DND-41 (cell line): ENCODE measurements at regions not wholly inside any gene's neighbourhood (a gene's known extent, or its start where the extent isn't known, plus 50 kb on each side); places are given as distances from the start of the nearest gene placed in this dataset.
"Not testable (repeated sequence)": the region's sequence is repeated elsewhere in the genome, so short reads cannot be mapped to it uniquely, and the experiment has no call there.

Experiments used
- ATAC-seq: fragments of 200-7000 bp; cut with Tn5 transposase; 3 replicates; pipeline ENCODE4 v1.9.1; 2021; ENCODE audit warnings: low read depth; ENCODE audit not compliant: insufficient read depth
- DNase-seq: peaks from one replicate; pipeline ENCODE4 v3.0.0-alpha.2; 2020
- H2AFZ ChIP-seq: 2 replicates; pipeline ENCODE4 v1.6.0; 2012; ENCODE audit warnings: low read depth, low read length
- H3K27ac ChIP-seq: 2 replicates; pipeline ENCODE4 v1.5.1; 2012; ENCODE audit warnings: low read length, inconsistent platforms
- H3K27me3 ChIP-seq: fragments of 200-600 bp; sonication (generic); 2 replicates; pipeline ENCODE4 v1.6.0; 2012; ENCODE audit warnings: low read length, mild to moderate bottlenecking, inconsistent platforms; ENCODE audit not compliant: insufficient read depth, poor library complexity
- H3K36me3 ChIP-seq: 2 replicates; pipeline ENCODE4 v1.5.1; 2012; ENCODE audit warnings: low read length, inconsistent platforms; ENCODE audit not compliant: insufficient read depth
- H3K4me1 ChIP-seq: 2 replicates; pipeline ENCODE4 v1.5.1; 2012; ENCODE audit warnings: mild to moderate bottlenecking, low read length; ENCODE audit not compliant: insufficient read depth
- H3K4me2 ChIP-seq: 2 replicates; pipeline ENCODE4 v1.6.0; 2012; ENCODE audit warnings: mild to moderate bottlenecking, moderate library complexity, low read length, inconsistent platforms; ENCODE audit not compliant: insufficient read depth
- H3K4me3 ChIP-seq, 2 experiments: fragments of 200-600 bp in 1 of 2; shearing (Covaris generic) in 1 of 2; 2 replicates each; pipeline ENCODE4 v1.5.1; 2012 to 2016; ENCODE audit warnings: inconsistent platforms in 2 of 2, low read length in 2 of 2, mild to moderate bottlenecking in 2 of 2, low read depth in 1 of 2, moderate library complexity in 1 of 2
- H3K79me2 ChIP-seq: 2 replicates; pipeline ENCODE4 v1.6.0; 2012; ENCODE audit warnings: low read length, inconsistent platforms; ENCODE audit not compliant: insufficient read depth
- H3K9ac ChIP-seq: 2 replicates; pipeline ENCODE4 v1.6.0; 2012; ENCODE audit warnings: low read depth, mild to moderate bottlenecking, inconsistent platforms, low read length, moderate library complexity
- H3K9me3 ChIP-seq: 2 replicates; pipeline ENCODE4 v1.5.1; 2012; ENCODE audit warnings: low read length, moderate library complexity, mild to moderate bottlenecking, inconsistent platforms; ENCODE audit not compliant: insufficient read depth, severe bottlenecking
- H4K20me1 ChIP-seq: 2 replicates; pipeline ENCODE4 v1.6.0; 2012; ENCODE audit warnings: low read length; ENCODE audit not compliant: insufficient read depth
- CTCF ChIP-seq: IDR thresholded peaks from 2 replicates; pipeline ENCODE4 v1.5.1; 2012; ENCODE audit warnings: borderline replicate concordance, low read length, moderate library complexity, mild to moderate bottlenecking; ENCODE audit not compliant: poor library complexity, severe bottlenecking; ENCODE audit errors: extremely low read depth
- EZH2 ChIP-seq: IDR thresholded peaks from 3 replicates; pipeline ENCODE4 v1.6.1; 2012; ENCODE audit warnings: borderline replicate concordance, low read depth, mild to moderate bottlenecking, moderate library complexity, low read length, inconsistent platforms; ENCODE audit not compliant: severe bottlenecking

DNA sequence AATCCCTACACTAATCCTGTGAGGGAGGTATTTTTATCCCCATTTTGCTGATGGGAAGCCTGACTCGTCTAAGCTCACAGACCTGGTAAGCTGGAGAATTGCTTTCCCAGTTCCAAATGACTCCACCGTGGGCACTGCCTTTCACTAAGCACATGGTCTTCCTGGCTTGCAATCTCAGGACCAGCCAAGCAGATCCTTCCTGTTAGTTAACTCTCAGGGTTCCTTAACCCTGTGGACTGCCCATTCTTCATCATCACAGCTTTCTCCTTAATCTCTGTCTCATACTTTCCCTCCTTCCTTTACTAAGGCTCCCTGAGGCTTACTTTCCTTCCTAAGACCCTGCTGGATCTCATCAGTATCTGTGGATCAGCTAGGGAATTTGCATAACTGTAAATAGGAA is 122.2 kb upstream of the ZEB2 start:
- ATAC-seq = no peak
- no peak overlapping the region for H3K4me2 ChIP-seq

DNA sequence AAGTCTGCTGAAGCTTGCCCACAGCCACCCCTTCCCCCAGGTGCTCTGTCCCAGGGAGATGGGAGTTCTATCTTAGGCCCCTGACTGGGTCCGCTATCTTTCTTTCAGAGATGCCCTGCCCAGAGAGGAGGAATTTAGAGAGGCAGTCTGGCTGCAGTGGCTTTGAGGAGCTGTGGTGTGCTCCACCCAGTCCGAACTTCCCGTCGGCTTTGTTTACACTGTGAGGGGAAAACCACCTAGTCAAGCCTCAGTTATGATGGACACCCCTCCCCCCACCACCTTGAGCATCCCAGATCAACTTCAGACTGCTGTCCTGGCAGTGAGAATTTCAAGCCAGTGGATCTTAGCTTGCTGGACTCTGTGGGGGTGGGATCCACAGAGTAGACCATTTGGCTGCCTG is 118.3 kb upstream of the ZEB2 start:
- not testable (repeated sequence) for H3K36me3 ChIP-seq, ATAC-seq, H3K4me2 ChIP-seq, DNase-seq, H3K9ac ChIP-seq, H2AFZ ChIP-seq, H4K20me1 ChIP-seq, H3K79me2 ChIP-seq, H3K4me3 ChIP-seq, H3K27me3 ChIP-seq, H3K4me1 ChIP-seq, H3K27ac ChIP-seq
- peaks cover 18% of the 10 kb centered on the region for H3K9me3 ChIP-seq

More for the DNA sequence above, 122.2 kb upstream of the ZEB2 start:
- DNase-seq = no peak
- no peaks in the 10 kb centered on the region for H3K36me3 ChIP-seq
- H3K9ac ChIP-seq = no peak overlapping the region
- no peak overlapping the region for H3K27ac ChIP-seq
- no peaks in the 10 kb centered on the region for H3K79me2 ChIP-seq
- no peaks in the 10 kb centered on the region for H3K4me1 ChIP-seq
- H3K27me3 ChIP-seq = no peaks in the 10 kb centered on the region
- peak overlapping the region; percentile 31; the same call in 1 of the 2 replicates for H2AFZ ChIP-seq
- H3K4me3 ChIP-seq = no peak overlapping the region
- H4K20me1 ChIP-seq = no peaks in the 10 kb centered on the region
- peaks cover 16% of the 10 kb centered on the region for H3K9me3 ChIP-seq
- TF ChIP-seq EZH2 (no peak), CTCF (no peak)

GRCh38 chr2:144636860-144637259 is 116.9 kb upstream of the ZEB2 start:
- not testable (repeated sequence) for H3K36me3 ChIP-seq, H3K9ac ChIP-seq, H3K4me3 ChIP-seq, DNase-seq, H3K79me2 ChIP-seq, H3K4me2 ChIP-seq, ATAC-seq, H3K27ac ChIP-seq, H3K4me1 ChIP-seq, H3K27me3 ChIP-seq, H4K20me1 ChIP-seq, H2AFZ ChIP-seq
- peaks cover 18% of the 10 kb centered on the region for H3K9me3 ChIP-seq

DNA sequence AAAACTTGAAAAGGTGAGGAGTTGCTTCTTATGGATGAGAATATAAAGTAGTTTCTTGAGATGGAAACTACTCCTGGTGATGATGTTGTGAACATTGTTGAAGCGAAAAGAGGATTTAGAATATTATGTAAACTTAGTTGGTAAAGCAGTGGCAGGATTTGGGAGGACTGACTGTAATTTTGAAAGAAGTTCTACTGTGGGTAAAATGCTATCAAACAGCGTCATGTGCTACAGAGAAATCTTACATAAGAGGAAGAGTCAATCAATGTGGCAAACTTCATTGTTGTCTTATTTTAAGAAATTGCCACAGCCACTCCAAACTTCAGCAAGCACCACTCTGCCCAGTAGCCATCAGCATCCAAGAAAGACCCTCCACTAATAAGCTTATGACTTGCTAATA is 112.9 kb upstream of the ZEB2 start:
- Histone ChIP-seq H4K20me1 (no peaks in the 10 kb centered on the region), H3K4me1 (no peaks in the 10 kb centered on the region), H3K27me3 (no peaks in the 10 kb centered on the region), H2AFZ (no peak overlapping the region), H3K4me2 (no peak overlapping the region), H3K27ac (no peak overlapping the region), H3K79me2 (no peaks in the 10 kb centered on the region), H3K9me3 (peaks cover 9% of the 10 kb centered on the region), H3K9ac (no peak overlapping the region), H3K36me3 (no peaks in the 10 kb centered on the region), H3K4me3 (no peak overlapping the region)
- TF ChIP-seq CTCF (no peak), EZH2 (no peak)
- ATAC-seq (no peak), DNase-seq (no peak)
